SH-SY5Y (cell line): ENCODE measurements at regions not wholly inside any gene's neighbourhood (a gene's known extent, or its start where the extent isn't known, plus 50 kb on each side); places are given as distances from the start of the nearest gene placed in this dataset.

ENCODE experiments used
- GATA2 ChIP-seq: IDR thresholded peaks from 2 replicates; pipeline ENCODE4 v1.6.1; 2011; ENCODE audit warnings: mild to moderate bottlenecking, low read depth, low read length
- GATA3 ChIP-seq: IDR thresholded peaks from 2 replicates; pipeline ENCODE4 v1.6.1; 2011; ENCODE audit warnings: low read depth, mild to moderate bottlenecking, low read length, moderate library complexity

DNA sequence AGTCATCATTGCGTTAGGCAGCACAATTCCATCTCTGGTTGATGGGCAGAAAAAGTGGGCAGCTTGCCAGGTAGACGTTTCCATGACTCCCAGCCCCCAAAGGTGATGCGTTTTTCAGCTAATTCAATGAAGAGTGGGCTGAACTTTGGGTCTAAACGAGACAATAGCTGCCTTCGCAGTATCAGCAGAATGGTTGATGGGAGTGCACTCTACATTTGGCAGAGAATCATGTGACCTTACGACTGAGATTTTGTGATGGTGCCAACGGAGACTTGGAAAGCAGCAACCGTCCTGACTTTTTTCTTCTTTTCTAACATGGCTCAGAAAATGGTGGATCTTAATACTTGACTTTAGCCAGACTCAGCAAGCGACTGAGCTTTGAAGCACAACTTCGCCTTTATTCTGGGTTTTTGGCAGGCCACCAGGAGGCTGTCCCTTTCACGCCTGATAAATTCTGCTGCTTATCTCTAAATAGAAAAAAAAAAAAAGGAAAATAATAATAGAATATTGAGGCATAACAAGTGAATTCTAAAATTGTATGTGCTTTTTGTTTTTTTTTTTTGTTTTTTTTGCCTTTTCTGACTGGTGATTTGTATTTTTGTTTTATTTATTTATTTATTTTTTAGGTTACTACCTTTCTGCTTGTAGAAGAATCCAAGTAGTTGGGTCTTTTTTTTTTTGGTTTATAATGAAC lies 804.8 kb downstream of the USP25 start:
- TF ChIP-seq GATA2 (peak; percentile 20; the same call in 1 of the 2 replicates), GATA3 (no peak)

DNA sequence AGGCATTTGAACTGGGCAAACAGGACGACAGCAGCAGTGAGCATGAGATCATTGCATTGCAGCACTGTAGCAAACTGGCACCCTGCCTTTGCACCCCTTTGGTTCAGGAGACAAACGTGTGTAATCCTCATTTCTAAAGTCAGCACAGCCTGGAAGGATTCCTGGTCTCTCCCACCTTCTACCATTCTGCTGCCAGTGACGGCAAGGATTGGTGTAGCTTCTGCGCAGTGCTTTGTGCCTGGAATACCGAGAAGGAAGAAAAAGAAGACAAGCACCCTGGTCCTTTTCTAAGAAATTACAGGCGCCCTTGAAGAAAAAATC lies 805.3 kb downstream of the USP25 start:
- TF ChIP-seq GATA3 = no peak
- TF ChIP-seq GATA2 = no peak

GRCh38 chr21:16535626-16536025 lies 805.8 kb downstream of the USP25 start:
- no peak for TF ChIP-seq GATA3

GRCh38 chr21:16536140-16536539 lies 806.4 kb downstream of the USP25 start:
- TF ChIP-seq GATA2 (no peak), GATA3 (no peak)

DNA sequence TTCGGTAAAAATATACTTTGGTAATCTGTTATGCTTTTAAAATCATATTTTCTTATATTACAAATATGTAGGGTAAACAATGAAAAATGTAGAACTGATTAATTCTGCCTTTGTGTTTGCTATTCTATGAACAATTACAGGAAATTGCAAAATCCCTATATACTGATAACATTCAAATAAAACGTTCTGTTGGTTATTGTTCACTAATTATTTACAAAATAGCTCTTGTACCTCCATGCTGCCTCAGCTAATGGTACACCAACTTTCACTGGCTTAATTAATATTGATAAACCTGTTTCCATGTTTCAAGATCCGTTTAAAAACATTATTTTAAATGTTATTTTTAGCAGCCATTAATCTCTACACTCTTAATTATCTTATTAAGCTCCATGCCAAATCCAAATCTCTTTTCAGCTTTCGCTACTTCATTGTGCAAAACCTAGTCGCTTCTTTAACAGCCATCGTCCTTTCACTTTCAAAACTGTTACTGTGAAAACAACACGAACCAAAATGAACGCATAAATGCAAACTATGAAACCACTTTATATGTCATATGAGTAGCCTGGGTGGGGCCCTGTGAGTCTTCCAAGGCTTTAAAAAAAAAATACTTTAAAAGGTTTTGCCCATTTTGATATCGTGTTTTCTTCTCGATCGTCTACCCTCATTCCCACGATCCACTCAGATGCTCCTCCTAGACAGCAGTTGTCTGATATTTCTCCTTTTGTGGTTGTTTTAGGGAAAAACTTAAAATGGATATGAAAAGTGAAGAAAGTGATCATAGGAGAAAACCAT lies 807.1 kb downstream of the USP25 start:
- no peak for TF ChIP-seq GATA2
- TF ChIP-seq GATA3 = no peak

DNA sequence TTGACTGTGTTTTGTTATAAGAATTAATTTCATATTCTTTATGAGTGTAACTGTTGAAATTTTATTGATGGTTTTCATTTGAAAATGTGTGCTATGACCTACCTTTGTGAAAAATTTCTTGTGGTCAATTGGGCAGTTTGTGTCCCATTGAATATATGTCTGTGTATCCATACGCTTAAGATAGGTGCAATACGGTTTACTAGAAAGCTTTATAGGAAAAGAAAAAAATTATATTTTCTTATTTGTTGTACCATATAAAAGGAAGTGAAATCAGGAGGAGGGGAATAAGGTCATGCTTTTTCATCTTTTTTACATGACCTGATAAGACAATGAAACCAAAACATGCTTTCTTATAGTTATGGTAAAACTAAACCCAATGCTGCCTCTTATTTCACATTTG lies 807.7 kb downstream of the USP25 start:
- no peak for TF ChIP-seq GATA3
- TF ChIP-seq GATA2 = no peak

GRCh38 chr21:16538405-16538804 lies 808.6 kb downstream of the USP25 start:
- TF ChIP-seq GATA3 (no peak), GATA2 (no peak)

GRCh38 chr21:16538936-16539440 lies 809.2 kb downstream of the USP25 start:
- TF ChIP-seq GATA3 = no peak
- TF ChIP-seq GATA2 = no peak

- no peak for TF ChIP-seq GATA2
- TF ChIP-seq GATA3 = no peak
These were observed 811.4 kb downstream of the USP25 start for GRCh38 chr21:16540966-16541727.

DNA sequence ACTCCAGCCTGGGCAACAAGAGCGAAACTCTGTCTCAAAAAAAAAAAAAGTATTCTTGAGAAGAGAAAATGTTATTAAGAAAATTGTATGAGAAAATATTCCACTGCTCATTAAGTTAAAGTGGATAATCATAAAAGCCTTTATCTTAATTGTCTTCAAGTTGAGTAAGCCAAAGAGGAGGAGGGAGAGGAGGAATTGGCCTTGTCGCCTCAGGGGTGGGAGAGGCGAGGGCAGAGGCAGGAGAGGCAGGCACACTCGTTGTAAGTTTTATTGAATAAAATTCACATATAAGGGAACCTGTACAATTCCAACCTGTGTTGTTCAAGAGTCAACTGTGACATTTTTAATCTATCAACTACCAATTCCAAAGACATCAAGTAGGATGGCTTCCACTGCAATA lies 820.3 kb downstream of the USP25 start:
- no peak for TF ChIP-seq GATA3
- TF ChIP-seq GATA2 = no peak

DNA sequence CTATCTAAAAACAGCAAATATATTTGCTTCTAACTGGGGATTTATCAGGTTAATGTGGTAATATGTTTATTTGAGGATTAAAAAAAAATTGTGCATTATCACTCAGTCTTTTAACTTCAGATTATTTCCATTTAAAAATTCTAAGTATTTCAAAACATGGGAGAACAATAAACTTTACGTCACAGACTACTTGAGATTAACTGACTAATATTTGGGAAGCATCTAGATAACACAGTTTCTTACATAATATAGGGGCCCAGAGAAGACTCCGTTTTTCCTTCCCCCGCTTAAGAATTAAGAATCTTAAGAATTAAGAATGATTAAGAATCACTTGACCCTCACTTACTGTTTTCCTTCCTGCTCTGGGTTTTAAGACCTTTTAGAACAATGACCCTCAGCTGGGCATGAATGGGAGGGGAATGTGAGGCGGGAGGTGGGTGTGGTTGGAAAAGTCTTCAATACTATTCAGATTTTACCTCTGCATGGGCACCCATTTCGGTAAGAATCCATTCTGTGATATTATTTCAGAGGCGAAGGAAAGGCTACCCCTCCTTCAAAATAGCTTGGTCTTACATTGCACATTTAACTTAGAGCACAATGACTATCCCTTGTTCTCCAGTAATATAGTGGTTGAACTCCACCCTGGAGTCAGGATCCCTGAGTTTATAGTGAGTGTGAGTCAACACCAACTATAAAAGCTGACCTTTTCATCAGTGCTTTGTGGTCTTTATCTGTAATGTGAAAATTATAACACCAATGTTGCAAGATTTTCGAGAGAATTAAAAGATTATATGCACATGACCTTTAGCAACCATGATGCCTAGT lies 821.3 kb downstream of the USP25 start:
- TF ChIP-seq GATA2 (no peak), GATA3 (no peak)

GRCh38 chr21:16552880-16553279 lies 823.1 kb downstream of the USP25 start:
- TF ChIP-seq GATA2 (no peak), GATA3 (no peak)

- TF ChIP-seq GATA3 = no peak
- peak; percentile 66; the same call in 1 of the 2 replicates for TF ChIP-seq GATA2
These were observed 824.7 kb downstream of the USP25 start for GRCh38 chr21:16554503-16554902.

- TF ChIP-seq GATA2 = no peak
- no peak for TF ChIP-seq GATA3
These were observed 833.3 kb downstream of the USP25 start for GRCh38 chr21:16563116-16563515.
